Liver (tissue), 8 donors: ENCODE measurements at regions not wholly inside any gene's neighbourhood (a gene's known extent, or its start where the extent isn't known, plus 50 kb on each side); places are given as distances from the start of the nearest gene placed in this dataset.
"Not testable (repeated sequence)": the region's sequence is repeated elsewhere in the genome, so short reads cannot be mapped to it uniquely, and the experiment has no call there.

Experiments
- DNase-seq: peaks from one replicate; pipeline ENCODE4 v3.0.0-alpha.2; 2017; ENCODE audit warnings: low spot score
- H3K27ac ChIP-seq, 2 donors: one replicate each; pipeline ENCODE4 v1.7.0; 2013; ENCODE audit warnings: inconsistent platforms in 2 of 2, low read length in 2 of 2, control low read depth in 1 of 2, low read depth in 1 of 2, mild to moderate bottlenecking in 1 of 2
- H3K27me3 ChIP-seq, 4 donors: one replicate each; pipeline versions ENCODE4 v1.6.1 to v1.7.0; 2013; ENCODE audit warnings: low read length in 3 of 4, inconsistent platforms in 1 of 4, mild to moderate bottlenecking in 1 of 4, moderate library complexity in 1 of 4; ENCODE audit not compliant: control insufficient read depth in 4 of 4, insufficient read depth in 4 of 4
- H3K36me3 ChIP-seq, 4 donors: one replicate each; pipeline versions ENCODE4 v1.6.1 to v1.7.0; 2013; ENCODE audit warnings: low read length in 3 of 4, mild to moderate bottlenecking in 3 of 4, low read depth in 1 of 4, moderate library complexity in 1 of 4; ENCODE audit not compliant: control insufficient read depth in 4 of 4, insufficient read depth in 3 of 4
- H3K4me1 ChIP-seq, 4 donors: one replicate each; pipeline versions ENCODE4 v1.6.1 to v1.7.0; 2013; ENCODE audit warnings: low read length in 3 of 4, mild to moderate bottlenecking in 3 of 4, moderate library complexity in 1 of 4; ENCODE audit not compliant: control insufficient read depth in 4 of 4, insufficient read depth in 4 of 4
- H3K4me3 ChIP-seq, 3 donors: one replicate each; pipeline versions ENCODE4 v1.6.1 to v1.7.0; 2013; ENCODE audit warnings: low read length in 3 of 3, control low read depth in 1 of 3, low read depth in 1 of 3, mild to moderate bottlenecking in 1 of 3
- H3K9ac ChIP-seq, 2 donors: one replicate each; pipeline ENCODE4 v1.7.0; 2013; ENCODE audit warnings: low read length in 2 of 2, mild to moderate bottlenecking in 2 of 2, moderate library complexity in 2 of 2, control low read depth in 1 of 2, low read depth in 1 of 2
- H3K9me3 ChIP-seq, 4 donors: one replicate each; pipeline versions ENCODE4 v1.6.1 to v1.7.0; 2013; ENCODE audit warnings: low read length in 3 of 4; ENCODE audit not compliant: control insufficient read depth in 4 of 4
- EGR1 ChIP-seq, 2 donors: IDR thresholded peaks; 2 replicates each; pipeline ENCODE4 v1.6.1; 2016 to 2018; ENCODE audit warnings: antibody characterized with exemption in 2 of 2, low read depth in 2 of 2
- FOXA2 ChIP-seq: IDR thresholded peaks from 2 replicates; pipeline ENCODE4 v1.6.1; 2016; ENCODE audit warnings: antibody characterized with exemption
- HNF4A ChIP-seq, 2 donors: conservative IDR thresholded peaks; 2 replicates each; pipeline ENCODE4 v1.6.1; 2016; ENCODE audit warnings: antibody characterized with exemption in 2 of 2, mild to moderate bottlenecking in 2 of 2
- HNF4G ChIP-seq: IDR thresholded peaks from 2 replicates; pipeline ENCODE4 v1.6.1; 2016; ENCODE audit warnings: antibody characterized with exemption
- JUND ChIP-seq, 2 donors: IDR thresholded peaks; 2 replicates each; pipeline ENCODE4 v1.6.1; 2016; ENCODE audit warnings: antibody characterized with exemption in 2 of 2
- RXRA ChIP-seq, 2 donors: IDR thresholded peaks; 2 replicates each; pipeline ENCODE4 v1.6.1; 2017 to 2018; ENCODE audit warnings: antibody characterized with exemption in 2 of 2, mild to moderate bottlenecking in 1 of 2
- YY1 ChIP-seq: IDR thresholded peaks from 2 replicates; pipeline ENCODE4 v1.6.1; 2016; ENCODE audit warnings: antibody characterized with exemption, mild to moderate bottlenecking
- WGBS: extraction: QIAGEN DNeasy Blood & Tissue Kit; methylation state at CpG from one replicate; pipeline ENCODE4 v1.1.7; 2013; 5-methylcytosine and 5-hydroxymethylcytosine counted together
- TF ChIP-seq, protein P1 (sequence below): IDR thresholded peaks from 2 replicates; pipeline ENCODE4 v1.6.1; 2016; ENCODE audit warnings: antibody characterized with exemption
- TF ChIP-seq, protein P2 (sequence below): IDR thresholded peaks from 2 replicates; pipeline ENCODE4 v1.6.1; 2016; ENCODE audit warnings: antibody characterized with exemption
- TF ChIP-seq, protein P3 (sequence below): IDR thresholded peaks from 2 replicates; pipeline ENCODE4 v1.6.1; 2016; ENCODE audit warnings: antibody characterized with exemption, mild to moderate bottlenecking
- TF ChIP-seq, protein P4 (sequence below): fragments of 150-350 bp; IDR thresholded peaks from 2 replicates; pipeline ENCODE4 v1.5.1; 2017; ENCODE audit warnings: improper control_type of control experiment, low read depth, low read length; ENCODE audit not compliant: missing input control
- donor health status: healthy.
- donor health status: healthy.
- donor health status: healthy.
- donor health status: healthy.
- donor health status: healthy.

DNA sequence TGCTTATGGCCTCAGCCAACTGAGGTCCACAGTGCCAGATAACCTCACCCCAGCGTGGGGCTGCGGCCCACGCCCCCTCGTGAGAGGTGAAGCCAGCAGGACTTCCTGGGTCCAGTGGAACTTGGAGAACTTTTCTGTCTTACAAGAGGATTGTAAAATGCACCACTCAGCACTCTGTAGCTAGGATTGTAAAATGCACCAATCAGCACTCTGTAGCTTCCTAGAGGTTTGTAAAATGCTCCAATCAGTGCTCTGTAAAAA lies 109.1 kb downstream of the AKAP11 start:
- Histone ChIP-seq H3K36me3 (no peaks in the 10 kb centered on the region), H3K9me3 (peaks cover 0 to 3% (median 0%) of the 10 kb centered on the region in 4 donors), H3K4me1 (no peaks in the 10 kb centered on the region), H3K27ac (no peak overlapping the region), H3K4me3 (no peak overlapping the region), H3K9ac (no peak overlapping the region), H3K27me3 (no peaks in the 10 kb centered on the region)
- no peak for DNase-seq
- no peak for TF ChIP-seq HNF4A (conservative IDR thresholded peaks at IDR 0.05)
- no peak for TF ChIP-seq FOXA2
- no peak for TF ChIP-seq YY1
- TF ChIP-seq JUND (IDR thresholded peaks at IDR 0.05) = no peak
- TF ChIP-seq, protein P1, sequence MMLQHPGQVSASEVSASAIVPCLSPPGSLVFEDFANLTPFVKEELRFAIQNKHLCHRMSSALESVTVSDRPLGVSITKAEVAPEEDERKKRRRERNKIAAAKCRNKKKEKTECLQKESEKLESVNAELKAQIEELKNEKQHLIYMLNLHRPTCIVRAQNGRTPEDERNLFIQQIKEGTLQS = no peak
- no peak for TF ChIP-seq EGR1 (IDR thresholded peaks at IDR 0.05; ENCODE audit: low read depth in 2 of 2)
- TF ChIP-seq, protein P2, sequence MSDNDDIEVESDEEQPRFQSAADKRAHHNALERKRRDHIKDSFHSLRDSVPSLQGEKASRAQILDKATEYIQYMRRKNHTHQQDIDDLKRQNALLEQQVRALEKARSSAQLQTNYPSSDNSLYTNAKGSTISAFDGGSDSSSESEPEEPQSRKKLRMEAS = no peak
- TF ChIP-seq, protein P3, sequence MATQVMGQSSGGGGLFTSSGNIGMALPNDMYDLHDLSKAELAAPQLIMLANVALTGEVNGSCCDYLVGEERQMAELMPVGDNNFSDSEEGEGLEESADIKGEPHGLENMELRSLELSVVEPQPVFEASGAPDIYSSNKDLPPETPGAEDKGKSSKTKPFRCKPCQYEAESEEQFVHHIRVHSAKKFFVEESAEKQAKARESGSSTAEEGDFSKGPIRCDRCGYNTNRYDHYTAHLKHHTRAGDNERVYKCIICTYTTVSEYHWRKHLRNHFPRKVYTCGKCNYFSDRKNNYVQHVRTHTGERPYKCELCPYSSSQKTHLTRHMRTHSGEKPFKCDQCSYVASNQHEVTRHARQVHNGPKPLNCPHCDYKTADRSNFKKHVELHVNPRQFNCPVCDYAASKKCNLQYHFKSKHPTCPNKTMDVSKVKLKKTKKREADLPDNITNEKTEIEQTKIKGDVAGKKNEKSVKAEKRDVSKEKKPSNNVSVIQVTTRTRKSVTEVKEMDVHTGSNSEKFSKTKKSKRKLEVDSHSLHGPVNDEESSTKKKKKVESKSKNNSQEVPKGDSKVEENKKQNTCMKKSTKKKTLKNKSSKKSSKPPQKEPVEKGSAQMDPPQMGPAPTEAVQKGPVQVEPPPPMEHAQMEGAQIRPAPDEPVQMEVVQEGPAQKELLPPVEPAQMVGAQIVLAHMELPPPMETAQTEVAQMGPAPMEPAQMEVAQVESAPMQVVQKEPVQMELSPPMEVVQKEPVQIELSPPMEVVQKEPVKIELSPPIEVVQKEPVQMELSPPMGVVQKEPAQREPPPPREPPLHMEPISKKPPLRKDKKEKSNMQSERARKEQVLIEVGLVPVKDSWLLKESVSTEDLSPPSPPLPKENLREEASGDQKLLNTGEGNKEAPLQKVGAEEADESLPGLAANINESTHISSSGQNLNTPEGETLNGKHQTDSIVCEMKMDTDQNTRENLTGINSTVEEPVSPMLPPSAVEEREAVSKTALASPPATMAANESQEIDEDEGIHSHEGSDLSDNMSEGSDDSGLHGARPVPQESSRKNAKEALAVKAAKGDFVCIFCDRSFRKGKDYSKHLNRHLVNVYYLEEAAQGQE = no peak
- TF ChIP-seq HNF4G = no peak
- TF ChIP-seq, protein P4, sequence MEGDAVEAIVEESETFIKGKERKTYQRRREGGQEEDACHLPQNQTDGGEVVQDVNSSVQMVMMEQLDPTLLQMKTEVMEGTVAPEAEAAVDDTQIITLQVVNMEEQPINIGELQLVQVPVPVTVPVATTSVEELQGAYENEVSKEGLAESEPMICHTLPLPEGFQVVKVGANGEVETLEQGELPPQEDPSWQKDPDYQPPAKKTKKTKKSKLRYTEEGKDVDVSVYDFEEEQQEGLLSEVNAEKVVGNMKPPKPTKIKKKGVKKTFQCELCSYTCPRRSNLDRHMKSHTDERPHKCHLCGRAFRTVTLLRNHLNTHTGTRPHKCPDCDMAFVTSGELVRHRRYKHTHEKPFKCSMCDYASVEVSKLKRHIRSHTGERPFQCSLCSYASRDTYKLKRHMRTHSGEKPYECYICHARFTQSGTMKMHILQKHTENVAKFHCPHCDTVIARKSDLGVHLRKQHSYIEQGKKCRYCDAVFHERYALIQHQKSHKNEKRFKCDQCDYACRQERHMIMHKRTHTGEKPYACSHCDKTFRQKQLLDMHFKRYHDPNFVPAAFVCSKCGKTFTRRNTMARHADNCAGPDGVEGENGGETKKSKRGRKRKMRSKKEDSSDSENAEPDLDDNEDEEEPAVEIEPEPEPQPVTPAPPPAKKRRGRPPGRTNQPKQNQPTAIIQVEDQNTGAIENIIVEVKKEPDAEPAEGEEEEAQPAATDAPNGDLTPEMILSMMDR = no peak
- TF ChIP-seq RXRA (IDR thresholded peaks at IDR 0.05) = no peak
- 92% methylated on average over 4 of the region's 4 CpGs for WGBS

DNA sequence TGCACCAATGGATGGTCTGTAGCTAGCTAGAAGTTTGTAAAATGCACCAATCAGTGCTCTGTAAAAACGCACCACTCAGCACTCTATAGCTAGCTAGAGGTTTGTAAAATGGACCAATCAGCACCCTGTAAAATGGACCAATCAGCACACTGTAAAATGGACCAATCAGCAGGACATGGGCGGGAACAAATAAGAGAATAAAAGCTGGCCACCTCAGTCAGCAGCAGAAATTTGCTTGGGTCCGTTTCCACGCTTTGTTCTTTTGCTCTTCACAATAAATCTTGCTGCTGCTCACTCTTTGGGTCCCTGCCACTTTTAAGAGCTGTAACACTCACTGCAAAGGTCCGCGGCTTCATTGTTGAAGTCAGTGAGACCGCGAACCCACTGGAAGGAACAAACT lies 109.5 kb downstream of the AKAP11 start:
- not testable (repeated sequence) for H3K27ac ChIP-seq, H3K36me3 ChIP-seq, H3K9me3 ChIP-seq, H3K4me1 ChIP-seq, H3K4me3 ChIP-seq, DNase-seq, H3K9ac ChIP-seq, H3K27me3 ChIP-seq
- WGBS = 94% methylated on average over 8 of the region's 8 CpGs

DNA sequence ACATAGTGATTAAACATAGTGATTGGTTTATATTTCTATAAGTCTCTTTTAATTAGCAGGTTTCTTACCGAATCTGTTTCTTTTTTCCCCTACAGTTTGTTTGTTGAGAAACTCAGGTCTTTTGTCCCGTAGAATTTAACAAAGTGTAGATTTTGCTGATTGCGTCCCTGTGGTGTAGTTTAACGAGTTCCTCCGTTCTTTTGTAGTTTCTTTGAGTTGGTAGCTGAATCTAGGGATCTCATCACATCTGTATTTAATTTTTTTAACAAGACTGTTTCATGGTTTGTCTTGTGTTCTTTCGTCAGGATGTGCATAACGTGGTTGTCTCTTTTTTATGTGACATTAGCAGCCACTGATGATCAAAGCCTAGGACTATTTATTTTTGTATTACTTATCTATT lies 111.1 kb downstream of the AKAP11 start:
- H3K4me3 ChIP-seq = no peak overlapping the region
- H3K9ac ChIP-seq = no peak overlapping the region
- H3K4me1 ChIP-seq = no peaks in the 10 kb centered on the region
- DNase-seq = no peak
- no peaks in the 10 kb centered on the region for H3K36me3 ChIP-seq
- no peak overlapping the region for H3K27ac ChIP-seq
- 94% methylated on average over 7 of the region's 7 CpGs for WGBS
- H3K27me3 ChIP-seq = no peaks in the 10 kb centered on the region
- H3K9me3 ChIP-seq = peaks cover 0 to 3% (median 0%) of the 10 kb centered on the region in 4 donors
- TF ChIP-seq YY1 = no peak
